HG02571 (cell line): ENCODE measurements at regions not wholly inside any gene's neighbourhood (a gene's known extent, or its start where the extent isn't known, plus 50 kb on each side); places are given as distances from the start of the nearest gene placed in this dataset.

Experiments used
- ATAC-seq: cut with Tn5 transposase; IDR thresholded peaks from one replicate; pipeline ENCODE4 v1.9.1; 2021; ENCODE audit warnings: mild to moderate bottlenecking, moderate library complexity; ENCODE audit not compliant: unreplicated experiment

- no peak for ATAC-seq
Measured at GRCh38 chr11:45481026-45481425, 184.4 kb downstream of the CHST1 start.

GRCh38 chr11:45477588-45477987, 187.8 kb downstream of the CHST1 start:
- no peak for ATAC-seq

GRCh38 chr11:45476126-45476525, 189.3 kb downstream of the CHST1 start:
- no peak for ATAC-seq

- ATAC-seq = no peak
Measured at GRCh38 chr11:45475173-45475572, 189.0 kb upstream of the SYT13 start.

GRCh38 chr11:45473341-45473895, 187.3 kb upstream of the SYT13 start:
- ATAC-seq = no peak

GRCh38 chr11:45472716-45473317, 186.7 kb upstream of the SYT13 start:
- ATAC-seq = no peak

GRCh38 chr11:45471266-45471665, 185.1 kb upstream of the SYT13 start:
- no peak for ATAC-seq

- ATAC-seq = no peak
Measured at GRCh38 chr11:45470794-45471167, 184.6 kb upstream of the SYT13 start.

- ATAC-seq = no peak
Measured at GRCh38 chr11:45470151-45470793, 184.1 kb upstream of the SYT13 start.

- no peak for ATAC-seq
Measured at GRCh38 chr11:45468267-45468856, 182.2 kb upstream of the SYT13 start.

GRCh38 chr11:45463541-45463940, 177.4 kb upstream of the SYT13 start:
- no peak for ATAC-seq

GRCh38 chr11:45461514-45461913, 175.4 kb upstream of the SYT13 start:
- ATAC-seq = no peak

- no peak for ATAC-seq
Measured at GRCh38 chr11:45459491-45459890, 173.3 kb upstream of the SYT13 start.

GRCh38 chr11:45458269-45458668, 172.1 kb upstream of the SYT13 start:
- no peak for ATAC-seq

GRCh38 chr11:45457649-45458048, 171.5 kb upstream of the SYT13 start:
- ATAC-seq = no peak

- no peak for ATAC-seq
Measured at GRCh38 chr11:45456686-45457085, 170.5 kb upstream of the SYT13 start.

- no peak for ATAC-seq
Measured at GRCh38 chr11:45455536-45455935, 169.4 kb upstream of the SYT13 start.

GRCh38 chr11:45454917-45455401, 168.8 kb upstream of the SYT13 start:
- no peak for ATAC-seq

GRCh38 chr11:45453721-45454120, 167.6 kb upstream of the SYT13 start:
- ATAC-seq = no peak

- ATAC-seq = no peak
Measured at GRCh38 chr11:45451766-45452440, 165.8 kb upstream of the SYT13 start.

- no peak for ATAC-seq
Measured at GRCh38 chr11:45450189-45450588, 164.0 kb upstream of the SYT13 start.
